ENCODE measurements at regions not wholly inside any gene's neighbourhood (a gene's known extent, or its start where the extent isn't known, plus 50 kb on each side); places are given as distances from the start of the nearest gene placed in this dataset.

DNA sequence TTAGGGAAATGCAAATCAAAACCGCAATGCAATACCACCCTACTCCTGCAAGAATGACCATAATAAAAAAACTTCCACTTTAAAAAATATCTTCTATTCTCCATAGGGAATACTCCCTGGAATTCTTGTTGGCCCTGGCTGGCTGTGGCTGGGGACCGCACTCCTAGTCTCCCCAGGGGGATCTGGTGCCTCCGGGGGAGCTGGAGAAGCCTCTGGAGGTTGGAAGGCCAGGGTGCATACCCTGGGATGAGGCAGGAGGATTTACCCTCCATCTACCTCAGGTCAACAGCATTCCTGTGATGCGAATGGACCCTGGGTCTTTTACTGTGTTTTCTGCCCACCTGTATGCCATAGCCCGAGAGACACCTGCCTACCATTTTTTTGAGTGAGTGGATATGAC, 120.0 kb upstream of the ZNF536 start:
- ChIA-PET POLR2A (ENCODE audit: unreplicated experiment) (no interaction called here), CTCF (no interaction called here)
- Histone ChIP-seq H3K56ac (ENCODE audit: extremely low read depth, insufficient read depth, low read length) (no peak overlapping the region), H3K23ac (ENCODE audit: low read depth, low read length) (no peak overlapping the region), H3K9me3 (ENCODE audit: control insufficient read depth, insufficient read depth, low read length) (peaks cover 5% of the 10 kb centered on the region; the same call in 1 of the 2 replicates), H3K27me3 (ENCODE audit: control insufficient read depth, insufficient read depth, low read length) (no peaks in the 10 kb centered on the region), H3K4me3 (ENCODE audit: insufficient read depth, low read depth, low read length) (no peak overlapping the region), H3K4me2 (ENCODE audit: low read depth, low read length) (no peak overlapping the region), H3K79me1 (ENCODE audit: low read depth in 1 of 2, low read length in 2 of 2) (no peaks in the 10 kb centered on the region), H3K14ac (replicated peaks; ENCODE audit: low read depth, low read length) (no peak overlapping the region), H3K27ac (ENCODE audit: insufficient read depth, low read length) (no peak overlapping the region), H4K5ac (ENCODE audit: low read depth, low read length) (no peak overlapping the region), H2AK5ac (ENCODE audit: low read depth, low read length) (no peak overlapping the region), H2AFZ (replicated peaks; ENCODE audit: low read length, poor library complexity) (no peak overlapping the region), H3K18ac (ENCODE audit: low read depth, low read length) (no peak overlapping the region), H3K9ac (ENCODE audit: low read depth, low read length) (no peak overlapping the region), H2BK120ac (ENCODE audit: low read depth, low read length) (no peak overlapping the region), H3K9me1 (ENCODE audit: insufficient read depth, low read length) (no peaks in the 10 kb centered on the region), H2BK5ac (ENCODE audit: low read depth, low read length, poor library complexity, severe bottlenecking) (no peak overlapping the region), H2BK15ac (ENCODE audit: low read depth, low read length) (no peak overlapping the region), H3K4me1 (ENCODE audit: control insufficient read depth, insufficient read depth, low read length) (no peaks in the 10 kb centered on the region), H3K36me3 (ENCODE audit: control insufficient read depth, insufficient read depth, low read length) (no peaks in the 10 kb centered on the region), H2AK9ac (replicated peaks; ENCODE audit: low read depth, low read length, poor library complexity) (no peak overlapping the region), H3K4ac (ENCODE audit: low read depth, low read length) (no peak overlapping the region), H4K8ac (ENCODE audit: low read depth in 2 of 2, low read length in 2 of 2) (no peak overlapping the region), H2BK20ac (ENCODE audit: low read depth, low read length) (no peak overlapping the region), H4K91ac (ENCODE audit: insufficient read depth, low read depth, low read length) (no peak overlapping the region), H4K20me1 (ENCODE audit: insufficient read depth, low read length) (no peaks in the 10 kb centered on the region)
- ATAC-seq (ENCODE audit: low read depth) (no peak), DNase-seq (no peak)
- no peak for TF ChIP-seq MAFK (IDR thresholded peaks at IDR 0.05; ENCODE audit: low read depth, low read length)
- no peak for TF ChIP-seq CTCF (conservative IDR thresholded peaks at IDR 0.05; ENCODE audit: low read depth, low read length)
- no peak for TF ChIP-seq RCOR1 (IDR thresholded peaks at IDR 0.05; ENCODE audit: insufficient replicate concordance, low read length)
- TF ChIP-seq MAZ (IDR thresholded peaks at IDR 0.05; ENCODE audit: borderline replicate concordance, low read depth, low read length) = no peak
- TF ChIP-seq, protein P1, sequence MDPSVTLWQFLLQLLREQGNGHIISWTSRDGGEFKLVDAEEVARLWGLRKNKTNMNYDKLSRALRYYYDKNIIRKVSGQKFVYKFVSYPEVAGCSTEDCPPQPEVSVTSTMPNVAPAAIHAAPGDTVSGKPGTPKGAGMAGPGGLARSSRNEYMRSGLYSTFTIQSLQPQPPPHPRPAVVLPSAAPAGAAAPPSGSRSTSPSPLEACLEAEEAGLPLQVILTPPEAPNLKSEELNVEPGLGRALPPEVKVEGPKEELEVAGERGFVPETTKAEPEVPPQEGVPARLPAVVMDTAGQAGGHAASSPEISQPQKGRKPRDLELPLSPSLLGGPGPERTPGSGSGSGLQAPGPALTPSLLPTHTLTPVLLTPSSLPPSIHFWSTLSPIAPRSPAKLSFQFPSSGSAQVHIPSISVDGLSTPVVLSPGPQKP (IDR thresholded peaks at IDR 0.05; ENCODE audit: borderline replicate concordance, low read depth, low read length) = no peak
- intact Hi-C loops (cut with micrococcal nuclease) (no loop called here), in situ Hi-C loops (cut with MboI; ENCODE audit: low sequenced_read_pairs) (no loop called here), dilution Hi-C loops (cut with HindIII; ENCODE audit: low sequenced_read_pairs, unreplicated experiment) (no loop called here)
- no CpG with 5 or more reads among the region's 5 CpGs for WGBS, 2 experiments (ENCODE audit: extremely low coverage in 2 of 2, insufficient read length in 1 of 2)
- no TSS peak for BruUV-seq (replicated peaks)

Measured in IMR-90 (cell line).